ENCODE measurements at regions not wholly inside any gene's neighbourhood (a gene's known extent, or its start where the extent isn't known, plus 50 kb on each side); places are given as distances from the start of the nearest gene placed in this dataset.

DNA sequence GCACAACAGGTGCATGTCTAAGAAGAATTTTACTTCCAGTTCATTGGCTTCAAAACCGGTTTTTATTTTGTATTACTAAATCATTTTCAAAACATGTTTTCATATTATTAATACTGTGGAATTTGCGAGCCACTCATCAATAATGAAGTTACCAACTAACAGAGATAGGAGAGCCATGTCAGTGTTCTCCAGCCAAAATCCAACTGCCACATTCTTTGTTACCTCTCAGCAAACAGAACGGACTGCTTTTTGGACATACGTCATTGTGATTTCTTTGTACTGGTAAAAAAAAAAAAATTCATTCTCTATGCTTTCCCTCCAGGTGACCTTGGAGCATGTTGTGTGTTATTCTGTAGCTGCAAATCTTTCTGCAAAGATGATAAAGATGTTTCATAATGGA lies 414.2 kb upstream of the MMADHC start:
- 78 to 92% (median 86%) methylated on average over 4 of the region's 4 CpGs for WGBS, 4 donors
- Histone ChIP-seq H3K9me3 (peaks cover 0 to 12% (median 0%) of the 10 kb centered on the region in 12 donors), H3K27ac (no peak overlapping the region), H3K36me3 (no peaks in the 10 kb centered on the region), H3K4me3 (no peak overlapping the region), H3K4me1 (no peaks in the 10 kb centered on the region), H3K27me3 (no peaks in the 10 kb centered on the region)
- no peak for TF ChIP-seq POLR2A (IDR thresholded peaks at IDR 0.05)
- TF ChIP-seq, protein P1, sequence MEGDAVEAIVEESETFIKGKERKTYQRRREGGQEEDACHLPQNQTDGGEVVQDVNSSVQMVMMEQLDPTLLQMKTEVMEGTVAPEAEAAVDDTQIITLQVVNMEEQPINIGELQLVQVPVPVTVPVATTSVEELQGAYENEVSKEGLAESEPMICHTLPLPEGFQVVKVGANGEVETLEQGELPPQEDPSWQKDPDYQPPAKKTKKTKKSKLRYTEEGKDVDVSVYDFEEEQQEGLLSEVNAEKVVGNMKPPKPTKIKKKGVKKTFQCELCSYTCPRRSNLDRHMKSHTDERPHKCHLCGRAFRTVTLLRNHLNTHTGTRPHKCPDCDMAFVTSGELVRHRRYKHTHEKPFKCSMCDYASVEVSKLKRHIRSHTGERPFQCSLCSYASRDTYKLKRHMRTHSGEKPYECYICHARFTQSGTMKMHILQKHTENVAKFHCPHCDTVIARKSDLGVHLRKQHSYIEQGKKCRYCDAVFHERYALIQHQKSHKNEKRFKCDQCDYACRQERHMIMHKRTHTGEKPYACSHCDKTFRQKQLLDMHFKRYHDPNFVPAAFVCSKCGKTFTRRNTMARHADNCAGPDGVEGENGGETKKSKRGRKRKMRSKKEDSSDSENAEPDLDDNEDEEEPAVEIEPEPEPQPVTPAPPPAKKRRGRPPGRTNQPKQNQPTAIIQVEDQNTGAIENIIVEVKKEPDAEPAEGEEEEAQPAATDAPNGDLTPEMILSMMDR (IDR thresholded peaks at IDR 0.05) = no peak
- DNase-seq = no peak
- intact Hi-C loops (cut with DNase I) = no loop called here
- no peak for ATAC-seq

DNA sequence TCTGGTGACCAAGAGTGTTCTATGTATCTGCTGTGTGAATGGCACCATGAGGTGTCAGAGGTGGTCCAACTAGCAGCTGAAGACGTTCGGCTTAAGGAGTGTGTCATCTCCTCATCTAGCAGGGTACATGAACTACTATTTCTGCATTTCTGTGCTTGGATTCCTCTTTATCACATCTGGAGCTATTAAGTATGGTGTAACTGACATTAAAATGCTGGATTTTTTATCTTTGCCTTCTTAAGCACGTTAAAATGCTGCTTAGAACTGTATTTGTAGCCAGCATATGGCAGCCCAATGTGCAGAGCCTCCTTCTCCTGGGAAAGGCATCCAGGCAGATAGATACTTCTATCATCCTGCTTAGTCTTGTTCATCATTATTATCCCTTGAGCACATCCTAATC lies 409.3 kb upstream of the MMADHC start:
- ATAC-seq (no peak), DNase-seq (no peak)
- TF ChIP-seq, protein P1 (IDR thresholded peaks at IDR 0.05) = no peak
- TF ChIP-seq POLR2A (IDR thresholded peaks at IDR 0.05) = no peak
- no peak overlapping the region for H3K4me3 ChIP-seq
- H3K27ac ChIP-seq = no peak overlapping the region
- H3K36me3 ChIP-seq = no peaks in the 10 kb centered on the region
- H3K4me1 ChIP-seq = peaks cover 0 to 21% (median 3%) of the 10 kb centered on the region in 12 donors
- H3K27me3 ChIP-seq = no peaks in the 10 kb centered on the region
- intact Hi-C loops (cut with DNase I) = no loop called here
- H3K9me3 ChIP-seq = peaks cover 0 to 12% (median 0%) of the 10 kb centered on the region in 12 donors
- WGBS, 4 donors = 77 to 80% (median 79%) methylated on average over 3 of the region's 3 CpGs

DNA sequence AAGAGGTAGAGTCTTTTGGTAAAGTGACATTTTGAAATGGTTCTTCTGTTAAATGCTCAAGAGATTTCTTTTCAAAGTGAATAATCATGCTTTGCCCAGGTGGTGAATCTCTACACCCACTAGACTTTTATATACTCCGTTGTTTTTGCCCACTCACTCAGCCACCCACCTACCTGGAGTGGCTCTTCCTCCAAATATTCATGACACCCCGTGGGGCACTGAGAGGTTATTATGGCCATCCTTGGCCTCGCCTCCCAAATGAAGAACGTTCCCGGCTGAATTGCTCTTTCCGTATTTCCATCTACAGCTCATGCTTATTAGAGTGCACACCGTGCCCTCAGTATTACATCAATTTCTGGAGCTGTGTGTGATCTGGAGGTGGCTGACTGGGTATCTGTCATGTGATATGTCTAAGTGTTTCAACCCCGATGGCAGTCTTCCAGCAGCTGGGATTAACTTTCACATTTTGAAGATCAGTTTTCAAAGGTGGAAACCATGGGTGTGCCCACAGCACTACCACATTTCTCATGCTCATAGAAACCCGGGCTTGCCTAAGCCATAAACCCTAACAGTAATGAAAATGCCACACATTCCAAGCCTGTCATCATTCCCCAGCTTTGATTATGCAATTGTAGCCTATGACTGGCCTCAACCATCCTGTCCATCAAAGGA lies 406.6 kb upstream of the MMADHC start:
- Histone ChIP-seq H3K4me3 (no peak overlapping the region), H3K27me3 (no peaks in the 10 kb centered on the region), H3K27ac (no peak overlapping the region), H3K4me1 (peaks cover 0 to 38% (median 4%) of the 10 kb centered on the region in 12 donors), H3K9me3 (peaks cover 0 to 12% (median 0%) of the 10 kb centered on the region in 12 donors), H3K36me3 (no peaks in the 10 kb centered on the region)
- 72 to 82% (median 76%) methylated on average over 8 to 9 of the region's 9 CpGs for WGBS, 4 donors
- DNase-seq (peak in 1 of 5 donors; percentile 21), ATAC-seq (no peak)
- TF ChIP-seq POLR2A (IDR thresholded peaks at IDR 0.05) = no peak
- TF ChIP-seq, protein P1 (IDR thresholded peaks at IDR 0.05) = no peak
- intact Hi-C loops (cut with DNase I) = no loop called here

DNA sequence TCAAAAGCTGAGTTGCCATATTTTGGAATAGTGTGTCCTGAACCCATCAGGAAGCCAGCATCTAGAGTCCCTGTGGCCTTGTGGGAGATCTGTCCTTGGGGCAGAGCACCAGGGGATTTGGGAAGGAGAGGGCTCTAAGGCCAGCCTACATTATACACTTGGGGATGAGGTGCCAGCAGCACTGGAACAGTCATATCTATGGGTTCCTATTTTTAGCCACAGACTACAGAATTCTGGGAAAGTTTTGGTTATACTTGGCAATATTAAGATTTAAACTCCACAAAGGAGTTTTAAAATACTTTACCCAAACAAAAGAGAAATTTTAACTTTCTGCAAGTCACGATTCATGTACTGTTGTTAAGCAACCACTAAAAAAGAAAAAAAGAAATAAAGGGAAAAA lies 405.7 kb upstream of the MMADHC start:
- Histone ChIP-seq H3K36me3 (no peaks in the 10 kb centered on the region), H3K9me3 (peaks cover 0 to 9% (median 0%) of the 10 kb centered on the region in 12 donors), H3K4me3 (no peak overlapping the region), H3K27me3 (no peaks in the 10 kb centered on the region), H3K27ac (no peak overlapping the region), H3K4me1 (peaks cover 0 to 46% (median 6%) of the 10 kb centered on the region in 12 donors)
- WGBS, 4 donors = 66 to 85% (median 80%) methylated on average over 1 of the region's 1 CpG
- ATAC-seq = no peak
- TF ChIP-seq, protein P1 (IDR thresholded peaks at IDR 0.05) = no peak
- TF ChIP-seq POLR2A (IDR thresholded peaks at IDR 0.05) = no peak
- no peak for DNase-seq
- intact Hi-C loops (cut with DNase I) = no loop called here
